ENCODE measurements at regions not wholly inside any gene's neighbourhood (a gene's known extent, or its start where the extent isn't known, plus 50 kb on each side); places are given as distances from the start of the nearest gene placed in this dataset.

DNA sequence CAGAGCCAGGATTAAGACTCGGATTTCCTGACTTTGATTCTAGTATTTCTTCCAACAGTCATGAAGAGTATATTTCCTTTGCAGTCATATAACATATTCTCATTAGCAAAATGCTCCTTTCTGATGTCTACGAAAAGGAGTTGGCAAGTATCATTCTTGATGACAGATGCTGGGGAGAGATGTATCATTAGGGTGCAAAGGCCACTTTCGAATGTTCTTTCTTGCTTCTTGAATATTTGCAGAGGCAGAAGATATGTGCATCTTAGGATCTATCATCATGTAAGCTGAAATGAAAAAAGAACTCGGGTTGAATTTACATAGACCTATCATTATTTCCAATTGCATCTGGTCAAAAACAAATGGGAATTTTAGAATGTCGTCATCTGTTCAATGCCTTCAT, 294.4 kb downstream of the BAMBI start:
- H3K36me3 Mint-ChIP-seq (ENCODE audit: insufficient read depth) = no peaks in the 10 kb centered on the region
- no peak overlapping the region for H3K4me3 Mint-ChIP-seq (ENCODE audit: low read depth)
- no peak overlapping the region for H3K27ac Mint-ChIP-seq
- peaks cover 12% of the 10 kb centered on the region for H3K4me1 Mint-ChIP-seq (ENCODE audit: low read depth)
- no peaks in the 10 kb centered on the region for H3K27me3 Mint-ChIP-seq
- TF ChIP-seq, protein P1, sequence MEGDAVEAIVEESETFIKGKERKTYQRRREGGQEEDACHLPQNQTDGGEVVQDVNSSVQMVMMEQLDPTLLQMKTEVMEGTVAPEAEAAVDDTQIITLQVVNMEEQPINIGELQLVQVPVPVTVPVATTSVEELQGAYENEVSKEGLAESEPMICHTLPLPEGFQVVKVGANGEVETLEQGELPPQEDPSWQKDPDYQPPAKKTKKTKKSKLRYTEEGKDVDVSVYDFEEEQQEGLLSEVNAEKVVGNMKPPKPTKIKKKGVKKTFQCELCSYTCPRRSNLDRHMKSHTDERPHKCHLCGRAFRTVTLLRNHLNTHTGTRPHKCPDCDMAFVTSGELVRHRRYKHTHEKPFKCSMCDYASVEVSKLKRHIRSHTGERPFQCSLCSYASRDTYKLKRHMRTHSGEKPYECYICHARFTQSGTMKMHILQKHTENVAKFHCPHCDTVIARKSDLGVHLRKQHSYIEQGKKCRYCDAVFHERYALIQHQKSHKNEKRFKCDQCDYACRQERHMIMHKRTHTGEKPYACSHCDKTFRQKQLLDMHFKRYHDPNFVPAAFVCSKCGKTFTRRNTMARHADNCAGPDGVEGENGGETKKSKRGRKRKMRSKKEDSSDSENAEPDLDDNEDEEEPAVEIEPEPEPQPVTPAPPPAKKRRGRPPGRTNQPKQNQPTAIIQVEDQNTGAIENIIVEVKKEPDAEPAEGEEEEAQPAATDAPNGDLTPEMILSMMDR (IDR thresholded peaks at IDR 0.05; ENCODE audit: unreplicated experiment) = no peak
- H3K9me3 Mint-ChIP-seq (ENCODE audit: low read depth) = no peaks in the 10 kb centered on the region
- no peak for DNase-seq (ENCODE audit: low spot score, unreplicated experiment)

DNA sequence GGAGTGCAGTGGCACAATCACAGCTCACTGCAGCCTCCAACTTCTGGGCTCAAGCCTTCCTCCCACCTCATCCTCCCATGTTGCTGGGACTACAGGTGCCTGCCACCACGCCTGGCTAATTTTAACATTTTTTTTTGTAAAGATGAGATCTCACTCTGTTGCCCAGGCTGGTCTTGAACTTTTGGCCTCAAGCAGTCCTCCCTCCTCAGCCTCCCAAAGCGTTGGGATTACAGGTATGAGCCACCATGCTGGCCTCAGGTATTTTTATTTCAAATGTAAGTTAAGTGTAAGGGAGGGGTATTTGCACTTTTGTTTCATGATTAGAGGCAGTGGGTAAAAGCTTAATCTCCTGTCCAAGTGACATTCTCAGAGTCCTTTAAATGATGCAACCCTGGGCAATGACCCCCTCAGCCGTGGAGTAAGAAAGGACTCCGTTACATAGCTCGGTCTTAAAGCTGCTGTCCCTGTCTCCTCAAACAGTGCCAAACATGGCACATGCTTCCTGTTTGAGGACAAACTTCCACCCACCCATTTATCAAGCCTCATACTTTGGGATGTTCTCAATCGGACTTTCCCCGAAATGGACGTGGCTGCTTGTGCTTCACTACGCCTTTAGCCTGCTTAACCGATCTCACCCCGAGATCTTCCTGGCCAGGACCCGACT, 296.1 kb downstream of the BAMBI start:
- TF ChIP-seq, protein P1 (IDR thresholded peaks at IDR 0.05; ENCODE audit: unreplicated experiment) = no peak
- Mint-ChIP-seq H3K4me3 (ENCODE audit: low read depth) (no peak overlapping the region), H3K4me1 (ENCODE audit: low read depth) (peaks cover 11% of the 10 kb centered on the region), H3K27me3 (no peaks in the 10 kb centered on the region), H3K9me3 (ENCODE audit: low read depth) (peaks cover 3% of the 10 kb centered on the region), H3K27ac (no peak overlapping the region), H3K36me3 (ENCODE audit: insufficient read depth) (no peaks in the 10 kb centered on the region)
- DNase-seq (ENCODE audit: low spot score, unreplicated experiment) = no peak

DNA sequence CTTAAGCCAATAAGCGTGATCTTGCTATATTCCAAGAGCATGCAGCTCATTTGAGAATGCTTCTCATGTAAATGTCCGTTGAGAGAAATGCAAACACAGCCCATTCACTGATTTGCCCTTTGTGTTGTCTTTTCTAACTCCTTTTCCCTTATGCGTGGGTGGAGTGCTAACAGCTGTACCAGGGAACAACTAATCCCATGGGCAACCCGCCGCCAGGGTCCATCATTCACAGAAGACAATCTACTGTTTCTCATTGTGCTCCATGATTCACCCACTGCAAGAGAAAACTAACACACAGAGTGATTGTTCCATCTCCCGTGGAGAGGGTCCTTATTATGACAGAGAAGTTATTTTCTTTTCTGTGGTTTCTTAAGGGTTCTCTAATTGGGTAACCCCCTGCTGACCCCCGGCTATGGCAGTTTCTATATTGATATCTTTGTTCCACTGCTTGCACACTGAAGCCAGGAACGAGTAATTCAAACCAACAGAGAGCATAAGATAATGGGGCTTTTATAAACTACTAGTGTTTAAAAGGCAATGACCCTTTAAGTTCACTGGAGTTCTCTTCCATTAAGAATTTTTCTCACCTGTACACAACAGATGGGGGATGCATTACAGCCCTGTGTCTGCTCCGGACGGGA, 298.7 kb downstream of the BAMBI start:
- TF ChIP-seq, protein P1 (IDR thresholded peaks at IDR 0.05; ENCODE audit: unreplicated experiment) = no peak
- no peak overlapping the region for H3K4me3 Mint-ChIP-seq (ENCODE audit: low read depth)
- H3K27me3 Mint-ChIP-seq = no peaks in the 10 kb centered on the region
- H3K27ac Mint-ChIP-seq = peak overlapping the region; percentile 7
- no peak for DNase-seq (ENCODE audit: low spot score, unreplicated experiment)
- no peaks in the 10 kb centered on the region for H3K36me3 Mint-ChIP-seq (ENCODE audit: insufficient read depth)
- H3K9me3 Mint-ChIP-seq (ENCODE audit: low read depth) = peaks cover 3% of the 10 kb centered on the region
- peaks cover 11% of the 10 kb centered on the region for H3K4me1 Mint-ChIP-seq (ENCODE audit: low read depth)

DNA sequence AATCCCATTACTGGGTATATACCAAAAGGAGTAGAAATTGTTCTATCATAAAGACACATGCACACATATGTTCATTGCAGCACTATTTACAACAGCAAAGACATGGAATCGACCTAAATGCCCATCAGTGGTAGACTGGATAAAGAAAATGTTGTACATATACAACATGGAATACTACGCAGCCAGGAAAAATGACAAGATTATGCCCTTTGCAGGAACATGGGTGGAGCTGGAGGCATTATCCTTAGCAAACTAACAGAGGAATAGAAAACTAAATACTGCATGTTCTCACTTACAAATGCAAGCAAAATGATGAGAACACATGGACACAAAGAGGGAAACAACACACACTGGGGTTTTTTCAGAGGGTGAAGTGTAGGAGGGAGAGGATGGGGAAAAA, 300.2 kb downstream of the BAMBI start:
- Mint-ChIP-seq H3K4me1 (ENCODE audit: low read depth) (peaks cover 11% of the 10 kb centered on the region), H3K27ac (no peak overlapping the region), H3K9me3 (ENCODE audit: low read depth) (peaks cover 3% of the 10 kb centered on the region), H3K4me3 (ENCODE audit: low read depth) (no peak overlapping the region), H3K27me3 (no peaks in the 10 kb centered on the region), H3K36me3 (ENCODE audit: insufficient read depth) (no peaks in the 10 kb centered on the region)
- TF ChIP-seq, protein P1 (IDR thresholded peaks at IDR 0.05; ENCODE audit: unreplicated experiment) = no peak
- no peak for DNase-seq (ENCODE audit: low spot score, unreplicated experiment)

DNA sequence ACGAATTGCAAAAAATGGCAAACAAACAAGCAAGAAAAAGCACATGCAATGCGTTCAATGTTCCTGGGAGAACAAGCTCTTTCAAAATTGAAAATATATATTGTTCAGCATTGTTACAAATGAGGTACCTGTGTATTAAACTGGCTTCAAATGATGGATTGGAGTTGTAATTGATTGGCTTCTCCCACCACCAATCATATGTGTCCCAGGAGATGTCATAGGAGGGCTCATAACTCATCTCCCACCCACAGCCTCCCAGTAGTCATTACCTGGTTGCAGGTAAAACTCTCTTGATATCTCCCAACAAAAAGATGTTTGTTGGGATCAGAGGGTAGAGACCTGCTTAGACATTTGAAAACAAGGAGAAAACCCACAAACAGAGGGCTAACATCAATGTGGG, 302.9 kb downstream of the BAMBI start:
- DNase-seq (ENCODE audit: low spot score, unreplicated experiment) = no peak
- H3K36me3 Mint-ChIP-seq (ENCODE audit: insufficient read depth) = no peaks in the 10 kb centered on the region

More for the DNA sequence above, 302.9 kb downstream of the BAMBI start:
- Mint-ChIP-seq H3K9me3 (ENCODE audit: low read depth) (peaks cover 3% of the 10 kb centered on the region), H3K27me3 (no peaks in the 10 kb centered on the region), H3K4me1 (ENCODE audit: low read depth) (peaks cover 18% of the 10 kb centered on the region), H3K4me3 (ENCODE audit: low read depth) (no peak overlapping the region), H3K27ac (no peak overlapping the region)
- TF ChIP-seq, protein P1 (IDR thresholded peaks at IDR 0.05; ENCODE audit: unreplicated experiment) = no peak

Data from progenitor cell of endocrine pancreas (in vitro differentiated cells).